ENCODE measurements at regions not wholly inside any gene's neighbourhood (a gene's known extent, or its start where the extent isn't known, plus 50 kb on each side); places are given as distances from the start of the nearest gene placed in this dataset.

GRCh38 chr4:20565075-20565721 is 135.1 kb upstream of the PACRGL start:
- no peaks in the 10 kb centered on the region for H3K36me3 Mint-ChIP-seq (ENCODE audit: low read depth, unreplicated experiment)
- H3K4me3 Mint-ChIP-seq (ENCODE audit: unreplicated experiment), result no peak overlapping the region
- DNase-seq (ENCODE audit: low spot score), result no peak
- H3K9me3 Mint-ChIP-seq (ENCODE audit: unreplicated experiment), result peaks cover 5% of the 10 kb centered on the region
- TF ChIP-seq CTCF (IDR thresholded peaks at IDR 0.05; ENCODE audit: unreplicated experiment), result no peak
- H3K27me3 Mint-ChIP-seq (ENCODE audit: unreplicated experiment), result no peaks in the 10 kb centered on the region
- H3K27ac Mint-ChIP-seq (ENCODE audit: unreplicated experiment), result no peak overlapping the region
- no peaks in the 10 kb centered on the region for H3K4me1 Mint-ChIP-seq (ENCODE audit: unreplicated experiment)

GRCh38 chr4:20570981-20571715 is 129.1 kb upstream of the PACRGL start:
- Mint-ChIP-seq H3K27me3 (ENCODE audit: unreplicated experiment) (no peaks in the 10 kb centered on the region), H3K9me3 (ENCODE audit: unreplicated experiment) (no peaks in the 10 kb centered on the region), H3K27ac (ENCODE audit: unreplicated experiment) (no peak overlapping the region), H3K36me3 (ENCODE audit: low read depth, unreplicated experiment) (no peaks in the 10 kb centered on the region), H3K4me3 (ENCODE audit: unreplicated experiment) (no peak overlapping the region), H3K4me1 (ENCODE audit: unreplicated experiment) (peaks cover 7% of the 10 kb centered on the region)
- DNase-seq (ENCODE audit: low spot score), result no peak
- TF ChIP-seq CTCF (IDR thresholded peaks at IDR 0.05; ENCODE audit: unreplicated experiment), result no peak

GRCh38 chr4:20572976-20573375 is 127.3 kb upstream of the PACRGL start:
- Mint-ChIP-seq H3K36me3 (ENCODE audit: low read depth, unreplicated experiment) (no peaks in the 10 kb centered on the region), H3K27ac (ENCODE audit: unreplicated experiment) (peak overlapping the region; percentile 9), H3K4me3 (ENCODE audit: unreplicated experiment) (no peak overlapping the region), H3K9me3 (ENCODE audit: unreplicated experiment) (no peaks in the 10 kb centered on the region), H3K4me1 (ENCODE audit: unreplicated experiment) (peaks cover 7% of the 10 kb centered on the region), H3K27me3 (ENCODE audit: unreplicated experiment) (no peaks in the 10 kb centered on the region)
- TF ChIP-seq CTCF (IDR thresholded peaks at IDR 0.05; ENCODE audit: unreplicated experiment), result no peak
- peak; percentile 9 for DNase-seq (ENCODE audit: low spot score)

DNA sequence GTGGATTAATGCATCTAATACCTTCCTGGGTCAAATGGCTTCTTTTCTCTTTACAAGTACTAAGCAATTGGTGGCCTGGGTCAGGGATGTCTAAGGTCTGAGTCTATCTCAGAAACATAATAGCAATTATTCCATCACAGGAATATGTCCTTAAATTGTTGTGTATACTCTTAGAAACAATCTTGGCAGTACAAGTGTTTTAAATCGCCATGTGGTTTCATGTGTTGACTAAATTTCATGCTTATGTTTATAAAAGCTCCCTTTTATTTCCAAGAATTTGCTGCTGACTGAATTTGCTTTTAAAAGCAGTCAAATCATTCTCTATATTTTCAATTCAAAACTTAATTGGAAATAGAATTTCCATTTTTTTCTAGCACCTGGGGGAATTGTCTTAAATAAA is 125.3 kb upstream of the PACRGL start:
- Mint-ChIP-seq H3K4me1 (ENCODE audit: unreplicated experiment) (peaks cover 7% of the 10 kb centered on the region), H3K27me3 (ENCODE audit: unreplicated experiment) (no peaks in the 10 kb centered on the region), H3K36me3 (ENCODE audit: low read depth, unreplicated experiment) (no peaks in the 10 kb centered on the region), H3K4me3 (ENCODE audit: unreplicated experiment) (no peak overlapping the region), H3K9me3 (ENCODE audit: unreplicated experiment) (no peaks in the 10 kb centered on the region), H3K27ac (ENCODE audit: unreplicated experiment) (no peak overlapping the region)
- no peak for TF ChIP-seq CTCF (IDR thresholded peaks at IDR 0.05; ENCODE audit: unreplicated experiment)
- no peak for DNase-seq (ENCODE audit: low spot score)

DNA sequence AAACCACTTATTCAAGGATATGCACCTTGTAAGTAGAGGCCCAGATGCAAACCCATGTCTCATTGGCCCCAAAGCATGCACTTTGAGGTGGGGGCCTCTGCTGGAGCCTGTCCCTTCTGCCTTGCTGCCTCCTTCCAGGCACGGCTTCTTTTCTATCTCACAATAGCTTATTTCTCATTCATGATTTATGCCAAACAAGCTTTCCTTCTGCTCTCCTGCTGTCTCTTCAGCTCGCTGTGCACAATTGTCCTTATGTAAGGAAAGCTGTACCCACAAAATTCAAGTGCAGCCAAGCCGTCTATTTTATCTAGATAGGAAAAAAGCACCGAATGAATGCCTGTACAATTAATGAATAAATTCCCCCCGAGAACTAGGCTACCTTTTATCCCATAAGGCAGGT is 124.8 kb upstream of the PACRGL start:
- no peak overlapping the region for H3K27ac Mint-ChIP-seq (ENCODE audit: unreplicated experiment)
- no peak overlapping the region for H3K4me3 Mint-ChIP-seq (ENCODE audit: unreplicated experiment)
- peaks cover 7% of the 10 kb centered on the region for H3K4me1 Mint-ChIP-seq (ENCODE audit: unreplicated experiment)
- TF ChIP-seq CTCF (IDR thresholded peaks at IDR 0.05; ENCODE audit: unreplicated experiment), result no peak
- H3K27me3 Mint-ChIP-seq (ENCODE audit: unreplicated experiment), result no peaks in the 10 kb centered on the region
- DNase-seq (ENCODE audit: low spot score), result no peak
- no peaks in the 10 kb centered on the region for H3K36me3 Mint-ChIP-seq (ENCODE audit: low read depth, unreplicated experiment)
- no peaks in the 10 kb centered on the region for H3K9me3 Mint-ChIP-seq (ENCODE audit: unreplicated experiment)
